Mucosa of rectum (tissue), 2 donors: ENCODE measurements at regions not wholly inside any gene's neighbourhood (a gene's known extent, or its start where the extent isn't known, plus 50 kb on each side); places are given as distances from the start of the nearest gene placed in this dataset.
"Not testable (repeated sequence)": the region's sequence is repeated elsewhere in the genome, so short reads cannot be mapped to it uniquely, and the experiment has no call there.

ENCODE experiments used
- H3K27ac ChIP-seq, 2 donors: one replicate each; pipeline ENCODE4 v1.7.0; 2013; ENCODE audit warnings: inconsistent platforms in 2 of 2, low read depth in 2 of 2, low read length in 2 of 2
- H3K27me3 ChIP-seq, 2 donors: one replicate each; pipeline ENCODE4 v1.7.0; 2013; ENCODE audit warnings: low read length in 2 of 2; ENCODE audit not compliant: control insufficient read depth in 2 of 2, insufficient read depth in 2 of 2
- H3K36me3 ChIP-seq, 2 donors: one replicate each; pipeline ENCODE4 v1.7.0; 2013; ENCODE audit warnings: low read length in 2 of 2; ENCODE audit not compliant: control insufficient read depth in 2 of 2, insufficient read depth in 2 of 2
- H3K4me1 ChIP-seq, 2 donors: one replicate each; pipeline ENCODE4 v1.7.0; 2013; ENCODE audit warnings: low read length in 2 of 2, mild to moderate bottlenecking in 1 of 2; ENCODE audit not compliant: control insufficient read depth in 2 of 2, insufficient read depth in 2 of 2
- H3K4me3 ChIP-seq, 2 donors: one replicate each; pipeline ENCODE4 v1.7.0; 2013; ENCODE audit warnings: low read length in 2 of 2
- H3K9ac ChIP-seq, 2 donors: one replicate each; pipeline ENCODE4 v1.7.0; 2013; ENCODE audit warnings: low read length in 2 of 2, low read depth in 1 of 2, mild to moderate bottlenecking in 1 of 2
- H3K9me3 ChIP-seq, 2 donors: one replicate each; pipeline ENCODE4 v1.7.0; 2013; ENCODE audit warnings: low read length in 2 of 2; ENCODE audit not compliant: control insufficient read depth in 2 of 2
- donor health status: healthy.
- donor health status: Normal muscosa, but diverticular disease.

DNA sequence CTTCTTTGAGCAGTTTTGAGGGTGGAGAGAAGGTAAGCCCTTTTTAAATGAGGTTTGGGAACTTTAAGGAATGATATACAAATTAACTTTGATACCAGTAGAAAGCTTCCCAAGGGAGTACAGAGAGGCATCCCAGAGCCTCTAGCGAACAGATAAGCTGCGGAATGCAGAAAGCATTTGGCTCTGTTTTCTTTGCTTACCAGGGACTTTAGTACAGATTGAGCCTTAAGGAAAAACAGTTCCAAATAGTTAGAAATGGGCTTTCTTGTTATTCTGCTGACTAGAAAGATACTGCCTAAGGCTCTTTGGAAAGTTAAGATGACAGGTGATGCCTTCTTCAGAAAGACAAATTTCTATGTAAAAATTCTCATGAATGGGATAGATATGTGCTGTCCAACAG lies 261.7 kb upstream of the FOXN3 start:
- H3K27me3 ChIP-seq, result no peaks in the 10 kb centered on the region
- no peak overlapping the region for H3K27ac ChIP-seq
- H3K36me3 ChIP-seq, result no peaks in the 10 kb centered on the region
- no peak overlapping the region for H3K9ac ChIP-seq
- H3K9me3 ChIP-seq, result no peaks in the 10 kb centered on the region
- peaks cover 7% of the 10 kb centered on the region in 2 donors for H3K4me1 ChIP-seq
- no peak overlapping the region for H3K4me3 ChIP-seq

DNA sequence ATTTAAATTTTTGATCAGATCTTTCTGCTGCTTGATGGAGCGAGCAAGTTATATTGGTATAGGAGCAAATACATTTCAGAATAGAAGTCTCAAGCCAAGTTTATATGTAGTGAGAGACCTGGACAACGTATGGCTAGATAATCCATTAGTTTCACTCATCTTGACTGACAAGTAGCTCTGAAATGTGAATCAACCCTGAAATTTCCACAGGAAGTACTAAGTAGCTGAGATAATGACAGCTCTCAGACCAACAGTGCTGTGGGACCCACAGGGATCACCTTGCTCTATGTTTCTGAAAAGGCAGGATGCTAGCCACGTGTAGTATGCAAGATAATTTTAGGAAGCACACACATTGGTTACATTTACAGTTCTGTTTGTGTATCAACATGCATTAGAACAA lies 258.6 kb upstream of the FOXN3 start:
- no peaks in the 10 kb centered on the region for H3K36me3 ChIP-seq
- H3K9me3 ChIP-seq, result no peaks in the 10 kb centered on the region
- H3K4me1 ChIP-seq, result peaks cover 11 to 17% of the 10 kb centered on the region in 2 donors
- H3K4me3 ChIP-seq, result no peak overlapping the region
- no peak overlapping the region for H3K9ac ChIP-seq
- no peaks in the 10 kb centered on the region for H3K27me3 ChIP-seq
- H3K27ac ChIP-seq, result no peak overlapping the region

GRCh38 chr14:89674936-89675335 lies 257.9 kb upstream of the FOXN3 start:
- no peaks in the 10 kb centered on the region for H3K36me3 ChIP-seq
- H3K9me3 ChIP-seq, result no peaks in the 10 kb centered on the region
- H3K4me1 ChIP-seq, result peaks cover 11 to 17% of the 10 kb centered on the region in 2 donors
- H3K4me3 ChIP-seq, result no peak overlapping the region
- H3K27ac ChIP-seq, result no peak overlapping the region
- no peak overlapping the region for H3K9ac ChIP-seq
- H3K27me3 ChIP-seq, result no peaks in the 10 kb centered on the region

DNA sequence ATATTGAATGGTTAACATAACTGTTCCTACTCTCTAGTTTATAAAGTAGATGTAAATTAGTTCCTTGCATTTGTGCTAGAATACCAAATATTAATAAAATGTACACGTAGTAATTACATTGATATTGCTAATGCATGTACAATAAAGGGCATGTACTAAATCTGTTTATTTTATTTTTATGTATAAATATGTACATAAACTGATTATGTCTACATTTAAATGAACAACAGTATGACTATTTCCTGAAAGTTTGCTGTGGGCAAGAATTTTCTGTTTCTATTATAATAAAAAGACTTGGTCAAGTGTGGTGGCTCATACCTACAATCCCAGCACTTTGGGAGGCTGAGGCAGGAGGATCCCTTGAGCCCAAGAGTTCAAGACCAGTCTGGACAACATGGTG lies 257.2 kb upstream of the FOXN3 start:
- Histone ChIP-seq H3K27me3 (no peaks in the 10 kb centered on the region), H3K4me1 (peaks cover 11 to 17% of the 10 kb centered on the region in 2 donors), H3K9me3 (no peaks in the 10 kb centered on the region), H3K9ac (no peak overlapping the region), H3K36me3 (no peaks in the 10 kb centered on the region), H3K27ac (no peak overlapping the region), H3K4me3 (no peak overlapping the region)

DNA sequence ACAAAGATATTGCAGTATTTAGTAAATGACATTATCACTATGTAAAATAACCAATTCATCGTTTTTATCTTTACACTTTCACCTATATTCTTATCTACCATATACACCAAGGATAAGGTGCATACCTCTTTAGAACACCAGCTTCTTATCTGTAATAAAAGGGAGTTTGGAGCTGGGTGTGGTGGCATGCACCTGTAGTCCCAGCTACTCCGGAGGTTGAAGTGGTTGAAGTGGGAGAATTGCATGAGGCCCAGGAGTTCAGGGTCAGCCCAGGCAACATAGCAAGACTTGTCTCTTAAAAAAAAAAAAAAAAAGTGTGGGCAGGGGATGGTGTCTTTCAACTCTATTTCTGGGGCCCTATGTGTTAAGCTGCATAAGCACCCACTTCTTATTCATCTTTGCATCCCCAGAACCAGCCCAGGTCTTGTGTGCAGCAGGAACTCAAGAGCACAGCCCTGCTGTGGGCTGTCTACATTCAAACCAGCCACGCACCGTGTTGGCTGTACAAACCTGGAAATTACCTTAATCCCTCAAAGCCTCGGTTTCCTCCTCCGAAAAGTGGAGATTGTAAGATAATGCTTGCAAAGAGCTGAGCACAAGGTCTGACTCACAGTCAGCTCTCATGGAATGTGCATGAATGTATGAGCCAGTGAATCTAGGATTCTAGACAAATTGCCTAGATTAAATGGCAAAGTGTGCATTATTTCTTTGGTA lies 256.6 kb upstream of the FOXN3 start:
- Histone ChIP-seq H3K9ac (no peak overlapping the region), H3K27me3 (no peaks in the 10 kb centered on the region), H3K4me3 (peak overlapping the region in 1 of 2 donors; percentile 62), H3K27ac (peak overlapping the region; percentile 81), H3K4me1 (peaks cover 11 to 17% of the 10 kb centered on the region in 2 donors), H3K9me3 (no peaks in the 10 kb centered on the region), H3K36me3 (no peaks in the 10 kb centered on the region)

GRCh38 chr14:89672636-89673511 lies 255.8 kb upstream of the FOXN3 start:
- peak overlapping the region; percentile 31 to 65 for H3K4me3 ChIP-seq
- H3K27ac ChIP-seq, result peak overlapping the region; percentile 81 to 84
- H3K9ac ChIP-seq, result peak overlapping the region; percentile 28 to 29
- peaks cover 11 to 17% of the 10 kb centered on the region in 2 donors for H3K4me1 ChIP-seq
- no peaks in the 10 kb centered on the region for H3K36me3 ChIP-seq
- H3K9me3 ChIP-seq, result no peaks in the 10 kb centered on the region
- H3K27me3 ChIP-seq, result no peaks in the 10 kb centered on the region

DNA sequence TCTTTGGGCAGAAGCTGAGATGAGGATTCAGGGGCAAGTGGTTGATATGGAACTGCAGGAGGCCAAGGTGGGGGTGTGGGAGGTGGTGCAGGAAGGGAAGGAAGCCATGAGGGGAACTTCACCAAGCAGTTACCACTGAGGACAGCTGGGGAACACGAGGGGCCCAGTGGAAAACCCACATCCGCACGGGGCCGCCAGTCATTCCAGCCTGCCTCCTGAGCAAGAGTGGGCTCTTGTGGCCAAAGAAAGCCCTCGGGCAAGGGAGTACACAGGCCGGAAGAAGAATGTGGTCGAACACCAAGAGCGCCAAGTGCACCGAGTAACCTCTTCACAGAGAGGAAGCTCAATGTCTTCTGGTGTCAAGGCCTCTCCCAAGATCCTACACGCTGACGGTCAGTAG lies 252.2 kb upstream of the FOXN3 start:
- Histone ChIP-seq H3K9me3 (no peaks in the 10 kb centered on the region), H3K27ac (no peak overlapping the region), H3K27me3 (no peaks in the 10 kb centered on the region), H3K36me3 (no peaks in the 10 kb centered on the region), H3K4me1 (peaks cover 11 to 21% of the 10 kb centered on the region in 2 donors), H3K4me3 (no peak overlapping the region), H3K9ac (no peak overlapping the region)

- Histone ChIP-seq H3K36me3 (no peaks in the 10 kb centered on the region), H3K9ac (no peak overlapping the region), H3K9me3 (no peaks in the 10 kb centered on the region), H3K27me3 (no peaks in the 10 kb centered on the region), H3K27ac (no peak overlapping the region), H3K4me1 (peaks cover 3 to 12% of the 10 kb centered on the region in 2 donors), H3K4me3 (no peak overlapping the region)
These were observed 250.9 kb upstream of the FOXN3 start for GRCh38 chr14:89667983-89668382.

GRCh38 chr14:89665300-89666081 lies 248.5 kb upstream of the FOXN3 start:
- not testable (repeated sequence) for H3K9ac ChIP-seq, H3K27ac ChIP-seq, H3K36me3 ChIP-seq, H3K9me3 ChIP-seq, H3K4me1 ChIP-seq, H3K27me3 ChIP-seq, H3K4me3 ChIP-seq

DNA sequence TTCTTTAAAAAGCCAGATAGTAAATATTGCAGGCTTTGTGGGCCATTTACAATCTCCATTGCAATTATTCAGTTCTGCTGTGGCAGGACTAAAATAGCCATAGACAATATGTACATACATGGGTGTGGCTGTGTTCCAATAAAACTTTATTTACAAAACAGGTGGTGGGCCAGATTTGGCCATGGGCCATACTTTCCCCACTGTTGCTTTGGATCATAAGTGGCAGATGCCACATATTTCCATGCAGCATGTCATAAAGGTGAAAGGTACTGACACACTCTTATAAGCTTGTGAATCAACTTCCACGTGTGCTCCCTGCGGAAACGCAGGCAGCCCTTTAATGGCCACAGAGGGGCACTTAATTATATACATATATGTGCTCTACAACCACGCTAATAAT lies 244.4 kb upstream of the FOXN3 start:
- H3K4me3 ChIP-seq, result no peak overlapping the region

More for the DNA sequence above, 244.4 kb upstream of the FOXN3 start:
- H3K9ac ChIP-seq, result no peak overlapping the region
- no peaks in the 10 kb centered on the region for H3K36me3 ChIP-seq
- H3K9me3 ChIP-seq, result no peaks in the 10 kb centered on the region
- H3K4me1 ChIP-seq, result peaks cover 0 to 4% of the 10 kb centered on the region in 2 donors
- H3K27me3 ChIP-seq, result no peaks in the 10 kb centered on the region
- H3K27ac ChIP-seq, result no peak overlapping the region
